CD1c-positive myeloid dendritic cell (primary cell): ENCODE measurements at regions not wholly inside any gene's neighbourhood (a gene's known extent, or its start where the extent isn't known, plus 50 kb on each side); places are given as distances from the start of the nearest gene placed in this dataset.

Experiments used
- DNase-seq: peaks from one replicate; pipeline ENCODE4 v3.0.0-alpha.2; 2016; ENCODE audit errors: extremely low spot score

DNA sequence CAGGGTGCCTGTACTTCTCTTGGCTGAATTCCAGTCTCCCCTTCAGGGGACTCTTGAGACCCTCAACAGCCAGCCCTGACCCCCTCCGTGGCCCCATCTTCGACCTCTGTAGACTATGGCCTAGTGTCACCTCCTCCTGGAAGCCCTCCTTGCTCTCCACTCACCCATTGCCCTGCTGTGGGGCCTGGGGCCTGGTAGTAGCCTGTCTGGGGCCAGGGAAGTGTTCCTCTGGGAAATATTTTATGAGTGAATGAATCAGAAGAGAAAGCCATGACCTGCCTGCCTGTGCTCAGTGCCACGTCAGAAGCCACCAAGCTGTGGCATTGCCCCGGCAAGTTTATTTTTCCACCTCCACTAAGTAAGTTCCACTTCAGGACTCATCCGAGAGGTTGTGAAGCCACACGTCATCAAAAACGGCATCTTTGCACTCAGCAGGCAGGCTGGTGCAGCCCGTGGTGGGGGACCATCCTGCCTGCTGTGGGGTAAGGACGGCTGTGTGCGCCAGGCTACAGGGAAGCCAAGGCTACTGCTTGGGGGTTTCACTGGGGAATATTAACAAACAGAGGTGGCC, 59.6 kb upstream of the PPARA start:
- no peak for DNase-seq

DNA sequence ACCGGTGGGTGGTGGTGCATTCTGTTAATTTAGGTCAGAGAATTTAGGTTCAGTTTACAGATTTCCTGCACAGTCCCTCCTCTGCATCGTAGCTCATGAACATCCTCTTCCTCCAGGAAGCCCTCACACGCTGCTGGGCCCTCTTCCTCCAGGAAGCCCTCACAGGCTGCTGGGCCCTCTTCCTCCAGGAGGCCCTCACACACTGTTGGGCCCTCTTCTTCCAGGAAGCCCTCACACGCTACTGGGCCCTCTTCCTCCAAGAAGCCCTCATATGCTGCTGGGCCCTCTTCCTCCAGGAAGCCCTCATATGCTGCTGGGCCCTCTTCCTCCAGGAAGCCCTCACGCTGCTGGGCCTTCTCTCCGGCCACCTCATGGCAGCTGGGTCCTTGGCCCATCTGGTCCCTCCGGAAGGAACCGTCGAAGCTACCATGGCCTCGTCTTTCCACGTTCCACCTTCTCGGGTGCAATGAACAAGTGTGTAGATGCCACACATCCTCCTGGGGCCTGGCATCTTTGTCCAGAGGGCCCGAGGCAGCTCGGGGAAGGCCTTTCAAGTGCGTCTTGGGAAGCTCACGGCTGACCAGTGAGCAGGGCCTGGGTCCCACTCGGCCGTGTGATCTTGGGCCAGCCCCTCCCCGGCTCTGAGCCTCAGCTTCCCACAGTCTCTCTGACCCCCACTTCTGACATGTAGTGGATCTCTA, 58.9 kb upstream of the PPARA start:
- no peak for DNase-seq

DNA sequence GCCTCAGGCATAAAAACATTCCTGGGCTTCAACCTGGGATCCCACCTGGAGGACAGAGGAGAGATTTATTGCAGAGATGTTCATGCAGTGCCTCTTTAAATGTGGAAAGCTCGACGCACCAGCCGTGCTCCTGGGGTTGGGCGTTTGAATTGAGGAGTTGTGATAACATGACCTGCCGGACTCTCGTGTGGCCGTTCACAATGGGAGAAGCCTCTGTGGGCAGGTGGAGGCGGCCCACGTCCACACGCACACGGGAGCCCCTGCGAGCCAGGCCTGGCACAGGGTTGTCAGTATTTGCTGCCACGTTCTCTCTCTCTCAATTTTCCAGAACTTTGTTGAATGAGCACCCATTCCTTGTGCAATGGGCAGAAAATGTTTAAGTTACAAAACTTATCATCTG, 58.3 kb upstream of the PPARA start:
- no peak for DNase-seq

DNA sequence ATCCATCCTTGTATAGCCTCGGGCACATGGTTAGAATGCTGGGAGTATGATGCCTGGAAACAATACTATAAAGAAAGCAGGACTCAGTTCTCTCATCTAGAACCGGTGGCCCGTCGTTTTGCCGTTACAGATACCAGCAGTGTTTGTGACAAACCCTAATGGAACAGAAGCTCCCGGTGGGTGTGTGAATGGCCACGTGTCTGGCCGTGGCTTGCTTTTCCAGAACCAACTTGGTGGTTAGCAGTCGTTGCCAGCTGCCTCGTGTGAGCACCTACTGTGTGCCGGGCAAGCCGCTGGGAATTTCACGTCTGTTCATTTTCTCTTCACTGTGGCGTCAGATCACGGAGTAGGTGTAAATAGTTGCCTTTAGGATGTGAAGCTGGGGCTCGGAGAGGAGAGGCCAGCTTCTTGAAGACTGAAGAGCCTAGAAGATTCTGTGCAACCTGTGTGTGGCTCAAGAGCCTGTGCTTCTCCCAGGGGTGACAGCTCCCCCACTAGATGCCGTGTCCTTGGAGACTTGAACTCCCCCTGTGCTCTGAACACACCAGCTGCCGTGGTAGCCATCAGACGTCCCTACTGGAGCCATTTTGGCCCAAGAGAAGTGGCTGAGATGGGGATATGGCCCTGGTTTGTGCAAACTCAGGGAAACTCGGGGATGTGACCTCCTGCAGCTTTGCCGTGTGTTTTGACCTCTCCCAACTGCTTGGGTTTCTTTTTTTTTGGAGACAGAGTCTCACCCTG, 57.5 kb upstream of the PPARA start:
- no peak for DNase-seq

DNA sequence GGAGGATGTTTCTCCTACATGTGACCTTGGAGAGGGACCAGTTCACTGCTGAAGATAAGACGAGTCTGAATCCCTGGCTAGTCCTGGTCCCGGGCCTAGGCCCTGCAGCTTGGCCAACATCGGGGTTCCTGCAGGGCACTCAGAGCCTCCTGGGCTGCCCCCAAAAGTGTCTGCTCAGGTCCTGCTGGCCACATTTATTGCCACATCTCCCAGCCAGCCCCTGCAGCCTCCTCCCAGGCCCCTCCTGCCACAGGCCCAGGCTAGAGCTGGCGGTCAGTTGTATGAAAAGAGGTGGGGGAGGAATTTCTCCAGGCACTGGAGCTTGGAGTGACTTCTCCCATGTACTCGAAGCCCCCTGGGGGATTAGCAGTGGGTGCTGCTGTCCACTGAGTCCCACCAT, 56.5 kb upstream of the PPARA start:
- no peak for DNase-seq

DNA sequence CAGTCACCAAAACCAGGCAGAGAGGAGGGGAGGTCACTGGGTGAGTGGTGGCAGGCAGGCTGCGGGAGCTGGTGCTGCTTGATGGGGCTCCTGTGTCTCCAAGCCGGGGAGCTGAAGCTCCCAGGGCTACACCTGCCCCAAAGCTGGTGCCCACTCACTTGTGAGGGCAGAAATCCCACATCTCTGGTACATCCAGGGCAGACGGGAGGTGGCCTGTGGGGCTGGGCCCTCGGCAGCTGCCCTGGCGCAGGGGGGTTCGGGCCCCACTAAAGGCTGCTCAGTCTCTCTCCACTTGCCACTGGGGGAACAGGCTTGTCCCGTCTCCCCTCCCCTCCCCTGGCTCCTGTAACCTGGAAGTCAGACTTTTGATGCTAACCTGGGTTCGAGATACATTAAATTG, 55.6 kb upstream of the PPARA start:
- no peak for DNase-seq

DNA sequence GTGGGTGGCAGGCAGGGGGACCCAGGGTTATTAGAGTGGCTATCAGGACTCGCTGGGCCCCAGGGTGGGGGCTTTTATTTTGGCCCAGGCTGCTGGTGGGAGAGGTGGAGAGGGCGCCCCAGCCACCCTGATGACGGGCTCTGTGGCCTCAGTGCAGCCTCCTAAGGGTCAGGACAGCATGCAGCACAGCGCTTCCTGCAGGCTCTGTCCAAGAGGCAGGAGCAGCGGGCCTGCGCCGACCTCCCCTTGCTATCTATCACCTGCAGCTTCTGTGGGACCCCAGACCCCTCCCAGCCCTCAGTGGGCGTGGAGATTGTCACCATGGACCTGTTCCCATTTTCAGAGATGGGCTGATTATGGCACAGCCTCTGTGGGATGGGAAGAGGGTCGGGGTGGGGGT, 54.3 kb upstream of the PPARA start:
- DNase-seq: no peak

DNA sequence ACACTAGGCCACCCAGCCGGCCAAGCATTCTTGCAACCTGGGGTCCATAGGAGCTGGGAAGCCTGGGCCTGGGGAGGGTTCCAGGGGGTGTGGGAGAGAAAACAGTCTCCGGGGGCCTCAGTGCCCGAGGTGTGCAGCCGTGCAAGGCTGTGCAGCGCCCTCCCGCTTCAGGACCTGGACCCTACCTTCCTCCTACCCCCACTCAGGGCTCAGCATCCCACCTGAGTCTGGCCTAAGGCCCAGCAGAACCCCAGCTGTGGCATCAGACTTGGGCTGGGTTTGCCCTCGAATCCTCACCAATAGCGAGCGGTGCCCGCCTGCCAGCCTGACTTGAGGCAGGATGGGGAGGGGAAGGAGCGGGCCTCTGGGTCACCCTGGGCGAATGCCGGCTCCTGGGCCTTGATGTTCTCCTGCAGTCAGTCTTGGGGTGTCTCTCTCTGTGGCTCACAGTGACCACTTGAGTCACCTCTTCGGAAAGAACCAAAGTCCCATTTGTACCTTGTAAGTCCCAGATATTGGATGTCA, 53.6 kb upstream of the PPARA start:
- no peak for DNase-seq

DNA sequence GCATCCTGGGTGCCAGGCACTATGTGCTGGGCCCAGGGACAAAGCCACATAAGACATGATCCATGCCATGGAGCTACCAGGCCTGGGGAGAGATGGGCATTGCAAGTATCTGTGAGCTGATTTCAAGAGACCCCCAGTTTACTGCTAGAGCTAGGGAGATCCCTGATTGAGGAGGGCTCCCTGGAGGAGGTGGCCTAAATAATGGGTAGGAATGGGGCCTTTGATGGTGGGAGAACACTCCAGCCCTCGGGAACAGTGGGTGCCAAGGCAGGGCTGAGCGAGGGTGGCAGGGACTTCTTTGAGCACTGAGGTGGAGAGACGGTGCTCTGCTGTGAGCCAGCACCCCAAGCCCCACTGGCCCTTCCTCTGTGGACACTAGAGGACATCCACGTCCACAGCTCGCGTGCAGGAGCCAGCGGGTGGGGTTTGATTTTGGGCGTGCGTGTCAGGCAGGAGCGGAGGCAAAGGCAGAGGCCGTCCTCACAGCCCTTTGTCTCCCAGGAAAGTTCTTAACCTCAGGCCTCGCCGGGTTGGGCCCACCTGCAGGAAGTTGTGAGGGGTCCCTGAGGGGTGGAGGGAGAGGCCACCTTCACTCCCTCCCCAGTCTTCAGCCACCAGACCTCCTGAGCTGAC, 52.9 kb upstream of the PPARA start:
- DNase-seq: no peak

DNA sequence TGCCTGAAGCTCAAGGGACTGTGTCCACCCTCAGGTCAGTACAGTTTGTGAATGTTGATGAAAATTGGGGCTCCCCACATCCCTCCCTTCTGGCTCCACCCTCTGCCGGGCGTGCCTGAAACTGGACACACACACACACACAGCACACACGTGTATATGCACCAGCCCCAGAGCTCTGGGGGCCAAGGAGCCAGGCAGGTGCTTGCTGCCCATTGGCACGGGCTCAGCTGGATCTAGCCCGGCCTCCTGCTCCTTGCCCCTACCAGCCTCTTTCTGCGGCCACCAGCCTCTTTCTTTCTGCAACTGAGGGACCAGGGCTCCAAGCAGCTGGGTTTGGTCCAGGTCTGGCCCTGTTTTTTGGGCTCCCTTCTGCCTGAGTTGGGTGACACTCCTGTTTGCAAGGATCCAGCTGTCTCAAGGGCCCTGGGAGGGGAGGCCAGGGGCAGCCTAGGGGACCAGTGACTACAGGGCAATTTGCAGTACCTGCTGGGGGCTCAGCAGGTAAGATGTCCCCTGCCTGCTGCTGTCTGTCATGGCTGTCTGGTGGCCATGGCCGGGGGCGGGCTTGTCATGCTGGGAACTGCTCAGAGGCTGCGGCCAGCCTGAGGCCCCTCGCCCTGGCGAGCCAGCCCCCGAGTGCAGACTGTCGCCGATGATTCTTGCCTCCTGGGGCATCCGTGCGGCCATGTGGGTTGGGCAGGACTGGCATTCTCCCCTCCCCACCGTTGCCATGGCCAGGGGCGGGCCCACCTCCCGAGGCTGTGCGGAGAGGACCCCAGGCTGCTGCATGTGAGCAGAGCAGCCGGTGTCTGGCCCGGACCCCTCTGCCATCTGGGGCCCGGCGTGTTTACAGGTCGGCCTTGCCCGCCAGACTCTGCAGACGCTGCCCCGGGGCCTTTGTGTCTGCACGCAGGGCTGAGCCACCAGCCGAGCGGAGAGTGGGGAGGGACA, 51.5 kb upstream of the PPARA start:
- no peak for DNase-seq

DNA sequence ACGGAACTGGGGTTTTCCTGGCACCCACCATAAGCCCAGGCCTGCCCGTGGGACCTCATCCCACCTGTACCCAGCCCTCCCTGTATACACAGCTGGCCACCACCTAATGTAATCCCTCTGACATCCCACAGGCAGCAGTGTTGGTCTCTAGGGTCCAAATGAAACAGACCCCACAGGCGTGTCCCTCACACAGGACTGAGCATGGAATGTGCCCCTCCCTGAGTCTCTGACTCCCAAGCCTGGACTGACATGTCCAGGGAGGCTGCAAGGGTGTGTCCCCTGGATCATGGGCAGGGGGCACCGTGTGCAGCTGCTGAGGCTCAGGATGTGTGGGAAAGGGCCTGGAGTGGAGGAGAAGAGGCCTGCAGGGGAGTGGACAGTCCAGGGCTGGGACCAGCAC, 50.6 kb upstream of the PPARA start:
- DNase-seq: no peak

DNA sequence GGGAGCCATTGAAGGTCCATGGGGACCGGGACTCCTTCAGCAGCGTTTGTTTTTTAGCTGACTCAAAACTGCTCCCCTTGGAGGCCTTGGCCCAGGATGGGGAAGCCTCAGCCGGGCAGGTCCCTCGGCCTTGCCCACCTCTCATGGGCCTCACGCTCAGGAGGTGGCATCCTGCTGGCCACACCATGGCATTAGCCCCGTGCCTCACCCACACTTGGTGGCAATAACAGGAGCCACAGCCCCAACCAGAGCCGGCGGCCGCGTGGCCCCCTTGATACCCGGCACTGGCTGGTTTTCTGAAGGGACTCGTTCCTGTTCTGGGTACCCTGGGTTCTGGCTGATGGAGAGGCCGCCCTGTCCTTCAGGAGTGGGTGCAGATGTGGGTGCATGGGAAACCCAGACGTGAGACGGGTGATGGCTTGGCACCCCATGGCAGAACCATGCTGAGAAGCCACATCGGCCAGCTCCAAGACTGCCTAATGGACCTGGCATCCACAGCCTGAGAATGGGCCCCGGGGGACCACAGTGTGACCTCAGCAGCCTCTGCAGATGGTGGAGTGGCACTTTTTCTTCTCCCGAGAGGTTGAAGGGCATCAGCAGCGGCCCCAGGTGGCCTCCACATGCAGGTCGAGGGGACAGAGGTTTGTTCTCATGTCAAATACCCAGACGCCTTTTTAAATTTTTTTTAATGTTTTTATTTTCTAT, 49.8 kb upstream of the PPARA start:
- DNase-seq: no peak
